ENCODE measurements at regions not wholly inside any gene's neighbourhood (a gene's known extent, or its start where the extent isn't known, plus 50 kb on each side); places are given as distances from the start of the nearest gene placed in this dataset.

DNA sequence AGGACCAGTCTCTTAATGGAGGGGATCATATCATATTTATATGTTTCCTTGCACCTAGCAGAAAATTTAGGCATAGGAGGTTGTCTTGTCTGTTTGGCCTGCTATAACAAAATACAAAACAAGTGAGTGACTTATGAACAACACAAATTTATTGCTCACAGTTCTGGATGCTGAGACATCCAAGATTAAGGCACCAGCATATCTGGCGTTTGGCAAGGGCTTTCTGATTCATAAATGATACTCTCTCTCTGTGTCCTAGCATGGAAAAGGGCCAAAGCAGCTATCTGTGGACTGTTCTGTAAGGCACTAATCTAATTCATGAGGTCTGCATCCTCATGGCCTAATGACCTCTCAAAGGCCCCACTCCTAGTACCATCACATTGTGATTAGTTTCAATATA lies 683.0 kb downstream of the NR2F2 start:
- Histone ChIP-seq H3K9me3 (ENCODE audit: insufficient read depth, low read length, severe bottlenecking) (no peaks in the 10 kb centered on the region), H3K4me2 (ENCODE audit: insufficient read depth, low read length) (no peak overlapping the region), H3K4me1 (ENCODE audit: insufficient read depth, low read length) (no peaks in the 10 kb centered on the region), H4K20me1 (ENCODE audit: insufficient read depth, low read length) (no peaks in the 10 kb centered on the region), H3K27me3 (ENCODE audit: insufficient read depth, low read length, poor library complexity) (no peaks in the 10 kb centered on the region), H3K36me3 (ENCODE audit: insufficient read depth, low read length) (no peaks in the 10 kb centered on the region), H2AFZ (ENCODE audit: low read depth, low read length) (no peak overlapping the region), H3K9ac (ENCODE audit: low read depth, low read length) (no peak overlapping the region), H3K4me3 (ENCODE audit: low read depth in 1 of 2, low read length in 2 of 2) (no peak overlapping the region), H3K79me2 (ENCODE audit: insufficient read depth, low read length) (no peaks in the 10 kb centered on the region), H3K27ac (ENCODE audit: low read length) (no peak overlapping the region)
- ATAC-seq (ENCODE audit: insufficient read depth, low read depth) (no peak), DNase-seq (no peak)
- TF ChIP-seq, protein P1, sequence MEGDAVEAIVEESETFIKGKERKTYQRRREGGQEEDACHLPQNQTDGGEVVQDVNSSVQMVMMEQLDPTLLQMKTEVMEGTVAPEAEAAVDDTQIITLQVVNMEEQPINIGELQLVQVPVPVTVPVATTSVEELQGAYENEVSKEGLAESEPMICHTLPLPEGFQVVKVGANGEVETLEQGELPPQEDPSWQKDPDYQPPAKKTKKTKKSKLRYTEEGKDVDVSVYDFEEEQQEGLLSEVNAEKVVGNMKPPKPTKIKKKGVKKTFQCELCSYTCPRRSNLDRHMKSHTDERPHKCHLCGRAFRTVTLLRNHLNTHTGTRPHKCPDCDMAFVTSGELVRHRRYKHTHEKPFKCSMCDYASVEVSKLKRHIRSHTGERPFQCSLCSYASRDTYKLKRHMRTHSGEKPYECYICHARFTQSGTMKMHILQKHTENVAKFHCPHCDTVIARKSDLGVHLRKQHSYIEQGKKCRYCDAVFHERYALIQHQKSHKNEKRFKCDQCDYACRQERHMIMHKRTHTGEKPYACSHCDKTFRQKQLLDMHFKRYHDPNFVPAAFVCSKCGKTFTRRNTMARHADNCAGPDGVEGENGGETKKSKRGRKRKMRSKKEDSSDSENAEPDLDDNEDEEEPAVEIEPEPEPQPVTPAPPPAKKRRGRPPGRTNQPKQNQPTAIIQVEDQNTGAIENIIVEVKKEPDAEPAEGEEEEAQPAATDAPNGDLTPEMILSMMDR (IDR thresholded peaks at IDR 0.05; ENCODE audit: borderline replicate concordance, extremely low read depth, low read length, poor library complexity, severe bottlenecking): no peak
- TF ChIP-seq EZH2 (IDR thresholded peaks at IDR 0.05; ENCODE audit: borderline replicate concordance, low read depth, low read length, severe bottlenecking): no peak

DNA sequence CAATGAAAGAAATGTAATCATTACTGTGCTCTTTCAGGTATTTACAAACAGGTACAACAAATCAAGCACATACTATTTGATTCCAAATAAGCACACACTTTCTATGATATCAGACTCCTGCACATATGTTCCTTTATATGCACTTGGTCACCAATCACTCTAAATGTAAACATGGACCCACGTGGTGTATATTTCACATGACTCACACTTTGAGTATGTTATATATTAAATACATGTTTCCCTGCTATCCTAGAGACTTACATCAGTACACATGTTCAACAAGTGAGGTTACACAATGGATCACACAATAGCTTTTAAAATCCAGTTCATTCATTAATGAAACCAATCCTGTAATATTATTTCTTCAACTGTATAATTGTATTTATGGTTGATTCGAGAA lies 683.5 kb downstream of the NR2F2 start:
- Histone ChIP-seq H3K36me3 (ENCODE audit: insufficient read depth, low read length) (no peaks in the 10 kb centered on the region), H4K20me1 (ENCODE audit: insufficient read depth, low read length) (no peaks in the 10 kb centered on the region), H3K27ac (ENCODE audit: low read length) (no peak overlapping the region), H3K9ac (ENCODE audit: low read depth, low read length) (no peak overlapping the region), H3K9me3 (ENCODE audit: insufficient read depth, low read length, severe bottlenecking) (no peaks in the 10 kb centered on the region), H3K4me3 (ENCODE audit: low read depth in 1 of 2, low read length in 2 of 2) (no peak overlapping the region), H3K27me3 (ENCODE audit: insufficient read depth, low read length, poor library complexity) (no peaks in the 10 kb centered on the region), H3K79me2 (ENCODE audit: insufficient read depth, low read length) (no peaks in the 10 kb centered on the region), H3K4me1 (ENCODE audit: insufficient read depth, low read length) (no peaks in the 10 kb centered on the region), H3K4me2 (ENCODE audit: insufficient read depth, low read length) (no peak overlapping the region), H2AFZ (ENCODE audit: low read depth, low read length) (no peak overlapping the region)
- ATAC-seq (ENCODE audit: insufficient read depth, low read depth): no peak
- TF ChIP-seq, protein P1 (IDR thresholded peaks at IDR 0.05; ENCODE audit: borderline replicate concordance, extremely low read depth, low read length, poor library complexity, severe bottlenecking): no peak
- no peak for TF ChIP-seq EZH2 (IDR thresholded peaks at IDR 0.05; ENCODE audit: borderline replicate concordance, low read depth, low read length, severe bottlenecking)
- DNase-seq: no peak

DNA sequence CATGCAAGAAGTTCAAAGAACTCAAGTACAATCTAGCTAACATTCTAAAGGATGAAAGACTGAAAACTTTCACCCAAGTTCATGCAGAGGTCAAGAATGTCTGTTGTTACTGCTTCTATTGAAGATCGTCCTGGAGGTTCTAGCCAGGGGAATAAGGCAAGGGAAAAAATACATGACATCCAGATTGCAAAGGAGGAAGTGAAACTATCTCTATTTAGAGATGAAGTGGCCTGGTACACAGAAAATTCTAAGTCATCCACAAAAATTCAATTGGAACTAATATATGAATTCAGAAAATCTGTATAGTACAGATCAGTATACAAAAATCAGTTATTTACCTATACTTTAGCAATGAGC lies 693.0 kb downstream of the NR2F2 start:
- Histone ChIP-seq H3K9me3 (ENCODE audit: insufficient read depth, low read length, severe bottlenecking) (no peaks in the 10 kb centered on the region), H2AFZ (ENCODE audit: low read depth, low read length) (no peak overlapping the region), H3K36me3 (ENCODE audit: insufficient read depth, low read length) (no peaks in the 10 kb centered on the region), H4K20me1 (ENCODE audit: insufficient read depth, low read length) (no peaks in the 10 kb centered on the region), H3K27ac (ENCODE audit: low read length) (no peak overlapping the region), H3K9ac (ENCODE audit: low read depth, low read length) (no peak overlapping the region), H3K27me3 (ENCODE audit: insufficient read depth, low read length, poor library complexity) (no peaks in the 10 kb centered on the region), H3K4me3 (ENCODE audit: low read depth in 1 of 2, low read length in 2 of 2) (no peak overlapping the region), H3K4me1 (ENCODE audit: insufficient read depth, low read length) (no peaks in the 10 kb centered on the region), H3K79me2 (ENCODE audit: insufficient read depth, low read length) (no peaks in the 10 kb centered on the region), H3K4me2 (ENCODE audit: insufficient read depth, low read length) (no peak overlapping the region)
- TF ChIP-seq, protein P1 (IDR thresholded peaks at IDR 0.05; ENCODE audit: borderline replicate concordance, extremely low read depth, low read length, poor library complexity, severe bottlenecking): no peak
- no peak for TF ChIP-seq EZH2 (IDR thresholded peaks at IDR 0.05; ENCODE audit: borderline replicate concordance, low read depth, low read length, severe bottlenecking)
- DNase-seq (no peak), ATAC-seq (ENCODE audit: insufficient read depth, low read depth) (no peak)

DNA sequence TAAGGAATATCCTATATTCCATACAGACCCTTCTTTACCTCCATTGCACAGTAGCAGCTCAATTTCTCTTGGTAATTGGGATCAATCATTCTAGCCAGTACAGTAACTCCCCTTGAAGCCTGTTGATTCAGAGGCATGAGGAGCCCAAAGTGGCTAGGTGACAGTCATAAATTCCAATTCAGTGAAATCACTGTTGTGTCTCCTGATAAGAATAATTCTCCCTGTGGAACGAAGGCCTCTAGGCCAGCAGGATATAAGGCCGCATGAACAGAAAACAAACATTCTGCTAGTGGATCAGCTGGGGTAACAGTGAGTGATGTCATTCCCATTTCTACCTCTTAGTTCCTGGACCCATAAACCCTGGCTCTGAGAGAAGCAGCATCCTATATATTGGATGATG lies 696.3 kb downstream of the NR2F2 start:
- H3K4me3 ChIP-seq (ENCODE audit: low read depth in 1 of 2, low read length in 2 of 2): no peak overlapping the region
- TF ChIP-seq, protein P1 (IDR thresholded peaks at IDR 0.05; ENCODE audit: borderline replicate concordance, extremely low read depth, low read length, poor library complexity, severe bottlenecking): no peak
- TF ChIP-seq EZH2 (IDR thresholded peaks at IDR 0.05; ENCODE audit: borderline replicate concordance, low read depth, low read length, severe bottlenecking): no peak

More for the DNA sequence above, 696.3 kb downstream of the NR2F2 start:
- Histone ChIP-seq H3K9ac (ENCODE audit: low read depth, low read length) (no peak overlapping the region), H3K27me3 (ENCODE audit: insufficient read depth, low read length, poor library complexity) (no peaks in the 10 kb centered on the region), H3K79me2 (ENCODE audit: insufficient read depth, low read length) (no peaks in the 10 kb centered on the region), H2AFZ (ENCODE audit: low read depth, low read length) (no peak overlapping the region), H4K20me1 (ENCODE audit: insufficient read depth, low read length) (no peaks in the 10 kb centered on the region), H3K27ac (ENCODE audit: low read length) (no peak overlapping the region), H3K4me1 (ENCODE audit: insufficient read depth, low read length) (no peaks in the 10 kb centered on the region), H3K36me3 (ENCODE audit: insufficient read depth, low read length) (no peaks in the 10 kb centered on the region), H3K9me3 (ENCODE audit: insufficient read depth, low read length, severe bottlenecking) (no peaks in the 10 kb centered on the region), H3K4me2 (ENCODE audit: insufficient read depth, low read length) (no peak overlapping the region)
- ATAC-seq (ENCODE audit: insufficient read depth, low read depth): no peak
- no peak for DNase-seq
